ENCODE measurements at regions not wholly inside any gene's neighbourhood (a gene's known extent, or its start where the extent isn't known, plus 50 kb on each side); places are given as distances from the start of the nearest gene placed in this dataset.

GRCh38 chr7:22027475-22027874 lies 81.8 kb upstream of the CDCA7L start:
- Mint-ChIP-seq H3K4me3 (no peak overlapping the region), H3K9me3 (peaks cover 13% of the 10 kb centered on the region)

GRCh38 chr7:22025983-22026382 lies 80.3 kb upstream of the CDCA7L start:
- no peaks in the 10 kb centered on the region for H3K4me1 Mint-ChIP-seq (ENCODE audit: low read depth)
- H3K4me3 Mint-ChIP-seq = no peak overlapping the region
- intact Hi-C loops (cut with micrococcal nuclease) = no loop called here
- H3K27me3 Mint-ChIP-seq = no peaks in the 10 kb centered on the region
- H3K36me3 Mint-ChIP-seq (ENCODE audit: low read depth) = no peaks in the 10 kb centered on the region
- H3K27ac Mint-ChIP-seq = no peak overlapping the region
- no peaks in the 10 kb centered on the region for H3K9me3 Mint-ChIP-seq

More at GRCh38 chr7:22027475-22027874, 81.8 kb upstream of the CDCA7L start:
- H3K27ac Mint-ChIP-seq = no peak overlapping the region
- no peaks in the 10 kb centered on the region for H3K36me3 Mint-ChIP-seq (ENCODE audit: low read depth)
- H3K27me3 Mint-ChIP-seq = no peaks in the 10 kb centered on the region
- intact Hi-C loops (cut with micrococcal nuclease) = no loop called here
- H3K4me1 Mint-ChIP-seq (ENCODE audit: low read depth) = no peaks in the 10 kb centered on the region

- H3K4me1 Mint-ChIP-seq (ENCODE audit: low read depth) = no peaks in the 10 kb centered on the region
- H3K9me3 Mint-ChIP-seq = no peaks in the 10 kb centered on the region
- H3K27ac Mint-ChIP-seq = no peak overlapping the region
- no peak overlapping the region for H3K4me3 Mint-ChIP-seq
- intact Hi-C loops (cut with micrococcal nuclease) = no loop called here
- no peaks in the 10 kb centered on the region for H3K36me3 Mint-ChIP-seq (ENCODE audit: low read depth)
- H3K27me3 Mint-ChIP-seq = no peaks in the 10 kb centered on the region
Measured at GRCh38 chr7:22025075-22025474, 79.4 kb upstream of the CDCA7L start.

GRCh38 chr7:22019931-22020330 lies 74.2 kb upstream of the CDCA7L start:
- Mint-ChIP-seq H3K4me3 (no peak overlapping the region), H3K9me3 (no peaks in the 10 kb centered on the region), H3K27me3 (no peaks in the 10 kb centered on the region), H3K4me1 (ENCODE audit: low read depth) (peaks cover 5% of the 10 kb centered on the region), H3K27ac (no peak overlapping the region), H3K36me3 (ENCODE audit: low read depth) (no peaks in the 10 kb centered on the region)
- intact Hi-C loops (cut with micrococcal nuclease) = no loop called here

- peaks cover 5% of the 10 kb centered on the region for H3K4me1 Mint-ChIP-seq (ENCODE audit: low read depth)
- H3K9me3 Mint-ChIP-seq = no peaks in the 10 kb centered on the region
- no peak overlapping the region for H3K27ac Mint-ChIP-seq
- H3K4me3 Mint-ChIP-seq = no peak overlapping the region
- intact Hi-C loops (cut with micrococcal nuclease) = no loop called here
- no peaks in the 10 kb centered on the region for H3K36me3 Mint-ChIP-seq (ENCODE audit: low read depth)
- H3K27me3 Mint-ChIP-seq = no peaks in the 10 kb centered on the region
Measured at GRCh38 chr7:22016507-22016906, 70.8 kb upstream of the CDCA7L start.

- H3K9me3 Mint-ChIP-seq = no peaks in the 10 kb centered on the region
- H3K27me3 Mint-ChIP-seq = no peaks in the 10 kb centered on the region
- H3K4me3 Mint-ChIP-seq = no peak overlapping the region
- no peak overlapping the region for H3K27ac Mint-ChIP-seq
- H3K4me1 Mint-ChIP-seq (ENCODE audit: low read depth) = peaks cover 5% of the 10 kb centered on the region
- intact Hi-C loops (cut with micrococcal nuclease) = no loop called here
- H3K36me3 Mint-ChIP-seq (ENCODE audit: low read depth) = no peaks in the 10 kb centered on the region
Measured at GRCh38 chr7:22013711-22014110, 68.0 kb upstream of the CDCA7L start.

GRCh38 chr7:22008683-22009082 lies 63.0 kb upstream of the CDCA7L start:
- Mint-ChIP-seq H3K27me3 (no peaks in the 10 kb centered on the region), H3K4me1 (ENCODE audit: low read depth) (no peaks in the 10 kb centered on the region)
- intact Hi-C loops (cut with micrococcal nuclease) = loop anchor here (10.0 kb wide), 1 partner anchor 234 kb away; no protein-coding TSS in a partner anchor

GRCh38 chr7:22008087-22008486 lies 62.4 kb upstream of the CDCA7L start:
- H3K27me3 Mint-ChIP-seq = no peaks in the 10 kb centered on the region
- no peak overlapping the region for H3K4me3 Mint-ChIP-seq

More at GRCh38 chr7:22008683-22009082, 63.0 kb upstream of the CDCA7L start:
- H3K9me3 Mint-ChIP-seq = no peaks in the 10 kb centered on the region
- no peak overlapping the region for H3K4me3 Mint-ChIP-seq
- no peaks in the 10 kb centered on the region for H3K36me3 Mint-ChIP-seq (ENCODE audit: low read depth)
- H3K27ac Mint-ChIP-seq = no peak overlapping the region

GRCh38 chr7:22005151-22005550 lies 59.5 kb upstream of the CDCA7L start:
- Mint-ChIP-seq H3K4me1 (ENCODE audit: low read depth) (no peaks in the 10 kb centered on the region), H3K27ac (no peak overlapping the region), H3K9me3 (no peaks in the 10 kb centered on the region), H3K27me3 (no peaks in the 10 kb centered on the region), H3K4me3 (no peak overlapping the region), H3K36me3 (ENCODE audit: low read depth) (no peaks in the 10 kb centered on the region)
- intact Hi-C loops (cut with micrococcal nuclease) = loop anchor here (10.0 kb wide), 1 partner anchor 230 kb away; no protein-coding TSS in a partner anchor

More at GRCh38 chr7:22008087-22008486, 62.4 kb upstream of the CDCA7L start:
- Mint-ChIP-seq H3K4me1 (ENCODE audit: low read depth) (no peaks in the 10 kb centered on the region), H3K27ac (no peak overlapping the region), H3K36me3 (ENCODE audit: low read depth) (no peaks in the 10 kb centered on the region), H3K9me3 (no peaks in the 10 kb centered on the region)
- intact Hi-C loops (cut with micrococcal nuclease) = loop anchor here (10.0 kb wide), 1 partner anchor 233 kb away; no protein-coding TSS in a partner anchor

GRCh38 chr7:22002726-22003125 lies 57.0 kb upstream of the CDCA7L start:
- intact Hi-C loops (cut with micrococcal nuclease) = loop anchor here (5.0 to 10.0 kb wide), 3 partner anchors 228 to 1225 kb away; no protein-coding TSS in a partner anchor
- no peaks in the 10 kb centered on the region for H3K27me3 Mint-ChIP-seq
- H3K27ac Mint-ChIP-seq = no peak overlapping the region
- H3K36me3 Mint-ChIP-seq (ENCODE audit: low read depth) = no peaks in the 10 kb centered on the region
- H3K9me3 Mint-ChIP-seq = no peaks in the 10 kb centered on the region
- no peak overlapping the region for H3K4me3 Mint-ChIP-seq
- H3K4me1 Mint-ChIP-seq (ENCODE audit: low read depth) = no peaks in the 10 kb centered on the region

- Mint-ChIP-seq H3K9me3 (no peaks in the 10 kb centered on the region), H3K27me3 (no peaks in the 10 kb centered on the region), H3K4me1 (ENCODE audit: low read depth) (no peaks in the 10 kb centered on the region), H3K27ac (no peak overlapping the region), H3K4me3 (no peak overlapping the region), H3K36me3 (ENCODE audit: low read depth) (no peaks in the 10 kb centered on the region)
- intact Hi-C loops (cut with micrococcal nuclease) = loop anchor here (2.0 to 10.0 kb wide), 4 partner anchors 227 to 1224 kb away; no protein-coding TSS in a partner anchor
Measured at GRCh38 chr7:22001345-22002004, 55.8 kb upstream of the CDCA7L start.

GRCh38 chr7:21999896-22000295 lies 54.2 kb upstream of the CDCA7L start:
- no peaks in the 10 kb centered on the region for H3K36me3 Mint-ChIP-seq (ENCODE audit: low read depth)
- no peaks in the 10 kb centered on the region for H3K27me3 Mint-ChIP-seq
- no peaks in the 10 kb centered on the region for H3K4me1 Mint-ChIP-seq (ENCODE audit: low read depth)
- no peak overlapping the region for H3K4me3 Mint-ChIP-seq
- no peaks in the 10 kb centered on the region for H3K9me3 Mint-ChIP-seq
- intact Hi-C loops (cut with micrococcal nuclease) = loop anchor here (2.0 to 10.0 kb wide), 4 partner anchors 225 to 1223 kb away; no protein-coding TSS in a partner anchor
- no peak overlapping the region for H3K27ac Mint-ChIP-seq

- no peaks in the 10 kb centered on the region for H3K27me3 Mint-ChIP-seq
- no peaks in the 10 kb centered on the region for H3K36me3 Mint-ChIP-seq (ENCODE audit: low read depth)
- no peaks in the 10 kb centered on the region for H3K9me3 Mint-ChIP-seq
- H3K27ac Mint-ChIP-seq = no peak overlapping the region
- no peaks in the 10 kb centered on the region for H3K4me1 Mint-ChIP-seq (ENCODE audit: low read depth)
- no peak overlapping the region for H3K4me3 Mint-ChIP-seq
- intact Hi-C loops (cut with micrococcal nuclease) = no loop called here
Measured at GRCh38 chr7:21996641-21997040, 50.9 kb upstream of the CDCA7L start.
